Omental fat pad (tissue), 3 donors: ENCODE measurements at regions not wholly inside any gene's neighbourhood (a gene's known extent, or its start where the extent isn't known, plus 50 kb on each side); places are given as distances from the start of the nearest gene placed in this dataset.
"Not testable (repeated sequence)": the region's sequence is repeated elsewhere in the genome, so short reads cannot be mapped to it uniquely, and the experiment has no call there.

ENCODE experiments used
- ATAC-seq: fragments of 150-250 bp; one replicate; pipeline ENCODE4 v1.9.1; 2016; ENCODE audit warnings: mild to moderate bottlenecking, moderate library complexity; ENCODE audit not compliant: low FRiP score
- DNase-seq: peaks from one replicate; pipeline ENCODE4 v3.0.0-alpha.2; 2019; ENCODE audit warnings: low spot score
- TF ChIP-seq, protein P1 (sequence below), 3 donors: fragments of 450-650 bp; IDR thresholded peaks; one replicate each; pipeline ENCODE4 v1.5.1; 2016 to 2017; ENCODE audit warnings: antibody characterized with exemption in 3 of 3, mild to moderate bottlenecking in 3 of 3, moderate library complexity in 2 of 3

DNA sequence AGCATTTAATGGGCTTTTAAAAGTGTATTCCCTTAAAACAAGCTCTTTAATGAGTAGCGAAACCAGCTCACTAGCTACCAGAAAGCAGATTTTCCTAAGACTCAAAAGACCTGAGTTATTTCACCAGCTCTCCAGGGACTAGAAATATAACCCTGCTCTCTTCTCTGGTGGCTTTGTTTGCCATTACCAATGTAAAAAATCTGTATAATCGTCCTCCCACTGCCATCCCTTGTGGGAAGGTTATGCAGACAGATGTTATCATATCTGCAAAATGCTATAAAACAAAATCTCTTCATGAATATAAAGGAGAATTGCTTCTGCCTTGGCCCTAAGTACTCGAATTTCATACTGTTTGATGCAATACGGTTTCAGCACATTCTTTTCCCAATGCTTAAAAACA, 335.2 kb downstream of the NUP35 start:
- TF ChIP-seq, protein P1, sequence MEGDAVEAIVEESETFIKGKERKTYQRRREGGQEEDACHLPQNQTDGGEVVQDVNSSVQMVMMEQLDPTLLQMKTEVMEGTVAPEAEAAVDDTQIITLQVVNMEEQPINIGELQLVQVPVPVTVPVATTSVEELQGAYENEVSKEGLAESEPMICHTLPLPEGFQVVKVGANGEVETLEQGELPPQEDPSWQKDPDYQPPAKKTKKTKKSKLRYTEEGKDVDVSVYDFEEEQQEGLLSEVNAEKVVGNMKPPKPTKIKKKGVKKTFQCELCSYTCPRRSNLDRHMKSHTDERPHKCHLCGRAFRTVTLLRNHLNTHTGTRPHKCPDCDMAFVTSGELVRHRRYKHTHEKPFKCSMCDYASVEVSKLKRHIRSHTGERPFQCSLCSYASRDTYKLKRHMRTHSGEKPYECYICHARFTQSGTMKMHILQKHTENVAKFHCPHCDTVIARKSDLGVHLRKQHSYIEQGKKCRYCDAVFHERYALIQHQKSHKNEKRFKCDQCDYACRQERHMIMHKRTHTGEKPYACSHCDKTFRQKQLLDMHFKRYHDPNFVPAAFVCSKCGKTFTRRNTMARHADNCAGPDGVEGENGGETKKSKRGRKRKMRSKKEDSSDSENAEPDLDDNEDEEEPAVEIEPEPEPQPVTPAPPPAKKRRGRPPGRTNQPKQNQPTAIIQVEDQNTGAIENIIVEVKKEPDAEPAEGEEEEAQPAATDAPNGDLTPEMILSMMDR (IDR thresholded peaks at IDR 0.05) = no peak
- ATAC-seq (no peak), DNase-seq (no peak)

DNA sequence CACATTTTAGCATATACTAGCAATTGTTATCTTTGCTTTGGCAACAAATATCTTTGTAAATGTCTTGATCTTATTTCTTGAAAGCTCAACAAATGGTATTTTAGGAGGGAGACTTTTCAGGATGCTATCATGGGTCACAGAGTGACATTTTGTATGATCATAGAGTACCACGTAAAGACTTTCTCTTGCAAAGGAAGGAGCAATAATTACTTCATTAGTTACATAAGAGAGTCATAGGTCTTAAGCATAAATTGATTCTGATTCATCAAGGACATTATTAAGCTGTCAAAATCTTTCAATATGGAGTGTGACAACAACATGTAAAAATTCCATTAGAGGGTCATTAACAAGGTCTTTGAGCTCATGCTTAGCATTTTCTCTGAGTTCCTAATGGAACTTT, 339.6 kb downstream of the NUP35 start:
- ATAC-seq = no peak
- DNase-seq = no peak
- TF ChIP-seq, protein P1 (IDR thresholded peaks at IDR 0.05) = no peak

DNA sequence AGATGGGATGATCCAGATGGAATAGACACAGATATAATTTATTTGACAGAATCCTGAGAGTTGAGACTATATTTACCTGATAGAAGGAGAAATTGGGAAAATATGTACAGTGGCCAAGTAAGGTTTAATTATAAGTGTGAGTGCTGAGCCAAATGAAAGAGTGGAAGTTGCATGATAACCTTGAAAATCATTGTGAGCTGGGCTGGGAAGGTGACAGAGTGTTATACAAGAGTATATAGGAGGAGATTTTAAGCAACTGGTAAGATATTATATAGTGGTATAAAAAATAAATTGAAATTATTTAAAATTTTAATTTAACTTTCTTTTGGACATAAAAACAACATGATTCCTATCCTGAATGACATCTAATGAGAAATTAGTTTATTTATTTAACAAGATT, 340.8 kb downstream of the NUP35 start:
- no peak for ATAC-seq
- TF ChIP-seq, protein P1 (IDR thresholded peaks at IDR 0.05) = no peak
- no peak for DNase-seq

DNA sequence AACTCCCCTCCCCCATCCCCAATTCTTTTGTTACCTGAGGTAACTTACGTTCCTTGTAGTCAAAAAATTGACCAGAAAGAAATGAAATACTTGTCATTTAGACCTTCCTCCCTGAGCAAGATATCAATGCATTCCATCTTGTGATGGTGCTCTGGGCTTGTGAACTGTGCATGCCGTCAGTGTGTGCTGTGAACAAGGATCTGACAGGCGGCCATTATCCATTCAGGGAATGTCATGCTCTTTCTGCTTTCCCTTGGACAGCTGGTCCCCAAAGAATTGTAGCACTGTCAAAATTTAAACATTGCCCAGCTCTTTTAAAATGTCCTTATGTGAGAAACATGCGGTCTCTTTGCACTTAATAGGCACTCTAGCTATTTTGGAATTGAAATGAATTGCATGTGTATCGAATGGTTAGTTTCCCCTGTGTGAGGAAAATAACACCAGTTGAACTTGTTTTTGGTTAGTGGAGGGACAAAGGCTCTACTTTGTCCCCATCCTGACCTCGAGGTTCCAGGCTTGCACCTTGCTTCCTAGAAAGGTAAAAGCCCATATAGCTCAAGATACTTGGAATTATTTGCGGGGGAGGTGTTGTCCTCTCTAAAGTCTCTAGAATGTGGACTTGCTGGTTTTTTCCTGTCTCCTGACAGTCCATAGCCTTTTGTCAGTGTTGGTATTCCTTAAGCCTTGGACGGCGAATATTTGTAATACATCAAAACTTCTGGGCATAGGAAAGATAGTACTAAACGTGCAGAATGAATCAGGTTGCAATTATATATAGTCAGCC, 350.9 kb downstream of the NUP35 start:
- ATAC-seq (no peak), DNase-seq (no peak)
- TF ChIP-seq, protein P1 (IDR thresholded peaks at IDR 0.05) = no peak

DNA sequence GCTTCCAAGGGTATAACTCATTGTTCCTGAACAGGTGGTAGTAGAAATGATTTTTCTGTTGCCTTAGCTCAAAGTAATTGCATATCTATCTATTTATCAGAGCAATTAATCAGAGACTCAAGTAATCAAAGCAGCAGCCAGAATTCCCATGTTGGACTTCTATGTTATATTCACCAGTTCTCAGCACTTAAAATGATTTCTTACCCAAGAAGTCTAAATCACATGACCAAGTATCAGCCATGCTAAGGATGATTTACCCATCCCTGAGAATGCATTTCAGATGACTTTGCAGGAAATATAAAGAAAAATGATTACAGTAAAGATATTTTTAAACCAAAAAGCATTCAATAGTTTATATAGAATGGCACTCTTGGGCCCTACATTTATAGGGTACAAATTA, 352.2 kb downstream of the NUP35 start:
- DNase-seq = no peak
- TF ChIP-seq, protein P1 (IDR thresholded peaks at IDR 0.05) = no peak
- no peak for ATAC-seq

DNA sequence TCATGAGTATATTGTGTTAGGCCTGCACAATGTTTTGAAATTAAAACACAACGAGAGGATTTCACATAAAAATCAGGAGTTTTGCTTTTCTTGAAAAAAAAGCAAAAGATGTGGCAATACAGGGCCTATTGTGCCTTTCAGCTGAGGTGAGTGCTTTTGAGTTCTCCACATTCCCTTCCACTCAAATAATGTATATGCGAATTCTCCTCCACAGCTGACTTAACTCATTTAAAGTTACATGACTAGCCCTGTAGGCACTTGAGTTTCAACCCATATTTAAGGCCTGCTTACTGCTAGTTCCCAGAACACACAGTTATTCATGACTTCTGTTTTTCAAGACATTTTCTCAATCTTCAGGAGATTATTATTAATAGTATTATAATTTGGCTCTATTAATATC, 353.1 kb downstream of the NUP35 start:
- TF ChIP-seq, protein P1 (IDR thresholded peaks at IDR 0.05) = no peak
- ATAC-seq (no peak), DNase-seq (no peak)

DNA sequence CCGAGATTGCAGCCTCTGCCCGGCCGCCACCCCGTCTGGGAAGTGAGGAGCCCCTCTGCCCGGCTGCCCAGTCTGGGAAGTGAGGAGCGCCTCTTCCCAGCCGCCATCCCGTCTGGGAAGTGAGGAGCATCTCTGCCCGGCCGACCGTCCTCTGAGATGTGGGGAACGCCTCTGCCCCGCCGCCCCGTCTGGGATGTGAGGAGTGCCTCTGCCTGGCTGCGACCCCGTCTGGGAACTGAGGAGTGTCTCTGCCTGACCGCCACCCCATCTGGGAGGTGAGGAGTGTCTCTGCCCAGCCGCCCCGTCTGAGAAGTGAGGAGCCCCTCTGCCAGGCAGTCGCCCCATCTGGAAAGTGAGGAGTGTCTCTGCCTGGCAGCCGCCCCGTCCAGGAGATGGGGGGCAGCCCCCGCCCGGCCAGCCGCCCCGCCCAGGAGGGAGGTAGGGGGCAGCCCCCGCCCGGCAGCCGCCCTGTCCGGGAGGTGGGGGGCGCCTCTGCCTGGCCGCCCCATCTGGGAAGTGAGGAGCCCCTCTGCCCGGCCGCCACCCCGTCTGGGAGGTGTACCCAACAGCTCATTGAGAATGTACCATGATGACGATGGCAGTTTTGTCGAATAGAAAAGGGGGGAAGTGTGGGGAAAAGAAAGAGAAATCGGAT, 354.8 kb downstream of the NUP35 start:
- not testable (repeated sequence) for DNase-seq, ATAC-seq
